ENCODE measurements at regions not wholly inside any gene's neighbourhood (a gene's known extent, or its start where the extent isn't known, plus 50 kb on each side); places are given as distances from the start of the nearest gene placed in this dataset.

- H3K27ac ChIP-seq = no peak overlapping the region
Observed at GRCh38 chr18:43931439-43931838, 654.1 kb upstream of the SYT4 start.

GRCh38 chr18:43932140-43932539 is 654.9 kb upstream of the SYT4 start:
- Histone ChIP-seq H3K4me1 (no peaks in the 10 kb centered on the region), H3K9me3 (ENCODE audit: control insufficient read depth, low read length) (no peaks in the 10 kb centered on the region), H3K79me2 (no peaks in the 10 kb centered on the region), H3K36me3 (ENCODE audit: control insufficient read depth, insufficient read depth, low read length) (no peaks in the 10 kb centered on the region), H3K4me2 (ENCODE audit: low read length) (no peak overlapping the region), H3K9ac (no peak overlapping the region), H3K27me3 (ENCODE audit: control insufficient read depth, insufficient read depth, low read length) (no peaks in the 10 kb centered on the region), H2AFZ (no peak overlapping the region), H3K4me3 (ENCODE audit: low read depth, low read length) (no peak overlapping the region), H3K27ac (peak overlapping the region; percentile 15)
- no peak for TF ChIP-seq CTCF (IDR thresholded peaks at IDR 0.05)

More at GRCh38 chr18:43931439-43931838, 654.1 kb upstream of the SYT4 start:
- no peaks in the 10 kb centered on the region for H3K36me3 ChIP-seq (ENCODE audit: control insufficient read depth, insufficient read depth, low read length)
- no peak for TF ChIP-seq CTCF (IDR thresholded peaks at IDR 0.05)
- H3K4me1 ChIP-seq = no peaks in the 10 kb centered on the region
- no peak overlapping the region for H2AFZ ChIP-seq
- no peak overlapping the region for H3K4me2 ChIP-seq (ENCODE audit: low read length)
- no peaks in the 10 kb centered on the region for H3K27me3 ChIP-seq (ENCODE audit: control insufficient read depth, insufficient read depth, low read length)
- no peak overlapping the region for H3K9ac ChIP-seq
- H3K4me3 ChIP-seq (ENCODE audit: low read depth, low read length) = no peak overlapping the region
- H3K9me3 ChIP-seq (ENCODE audit: control insufficient read depth, low read length) = no peaks in the 10 kb centered on the region
- no peaks in the 10 kb centered on the region for H3K79me2 ChIP-seq

- Histone ChIP-seq H3K9ac (no peak overlapping the region), H3K79me2 (no peaks in the 10 kb centered on the region), H2AFZ (no peak overlapping the region), H3K4me2 (ENCODE audit: low read length) (no peak overlapping the region), H3K27me3 (ENCODE audit: control insufficient read depth, insufficient read depth, low read length) (no peaks in the 10 kb centered on the region), H3K27ac (no peak overlapping the region), H3K4me1 (no peaks in the 10 kb centered on the region), H3K9me3 (ENCODE audit: control insufficient read depth, low read length) (no peaks in the 10 kb centered on the region), H3K36me3 (ENCODE audit: control insufficient read depth, insufficient read depth, low read length) (no peaks in the 10 kb centered on the region), H3K4me3 (ENCODE audit: low read depth, low read length) (no peak overlapping the region)
- TF ChIP-seq CTCF (IDR thresholded peaks at IDR 0.05) = no peak
Observed at GRCh38 chr18:43933177-43933576, 655.9 kb upstream of the SYT4 start.

GRCh38 chr18:43934322-43934721 is 657.0 kb upstream of the SYT4 start:
- Histone ChIP-seq H3K27ac (no peak overlapping the region), H3K79me2 (no peaks in the 10 kb centered on the region), H3K36me3 (ENCODE audit: control insufficient read depth, insufficient read depth, low read length) (no peaks in the 10 kb centered on the region), H3K9ac (no peak overlapping the region), H3K4me3 (ENCODE audit: low read depth, low read length) (no peak overlapping the region), H3K4me1 (no peaks in the 10 kb centered on the region), H3K9me3 (ENCODE audit: control insufficient read depth, low read length) (no peaks in the 10 kb centered on the region), H3K27me3 (ENCODE audit: control insufficient read depth, insufficient read depth, low read length) (no peaks in the 10 kb centered on the region), H2AFZ (no peak overlapping the region), H3K4me2 (ENCODE audit: low read length) (no peak overlapping the region)
- TF ChIP-seq CTCF (IDR thresholded peaks at IDR 0.05) = no peak

- Histone ChIP-seq H3K79me2 (no peaks in the 10 kb centered on the region), H3K4me2 (ENCODE audit: low read length) (no peak overlapping the region), H3K27ac (no peak overlapping the region), H3K4me3 (ENCODE audit: low read depth, low read length) (no peak overlapping the region), H3K9me3 (ENCODE audit: control insufficient read depth, low read length) (no peaks in the 10 kb centered on the region), H3K4me1 (no peaks in the 10 kb centered on the region), H3K9ac (no peak overlapping the region), H3K27me3 (ENCODE audit: control insufficient read depth, insufficient read depth, low read length) (no peaks in the 10 kb centered on the region), H2AFZ (no peak overlapping the region), H3K36me3 (ENCODE audit: control insufficient read depth, insufficient read depth, low read length) (no peaks in the 10 kb centered on the region)
- no peak for TF ChIP-seq CTCF (IDR thresholded peaks at IDR 0.05)
Observed at GRCh38 chr18:43934781-43935471, 657.6 kb upstream of the SYT4 start.
